GM23338 (cell line): ENCODE measurements at regions not wholly inside any gene's neighbourhood (a gene's known extent, or its start where the extent isn't known, plus 50 kb on each side); places are given as distances from the start of the nearest gene placed in this dataset.

Experiments
- ATAC-seq: fragments of 200-7000 bp; cut with Tn5 transposase; 3 replicates; pipeline ENCODE4 v1.9.1; 2020
- DNase-seq: peaks from one replicate; pipeline ENCODE4 v3.0.0-alpha.2; 2015; ENCODE audit warnings: low spot score
- H2AFZ ChIP-seq: fragments of 200-600 bp; sonication (generic); 2 replicates; pipeline ENCODE4 v1.8.0; 2016; ENCODE audit warnings: antibody characterized with exemption, mild to moderate bottlenecking, moderate library complexity
- H3F3A ChIP-seq: fragments of 200-600 bp; sonication (generic); replicated peaks from 2 replicates; pipeline ENCODE4 v1.8.0; 2017; ENCODE audit warnings: antibody characterized with exemption, mixed run types, low read depth
- H3K27ac ChIP-seq: fragments of 200-600 bp; sonication (generic); 2 replicates; pipeline ENCODE4 v1.6.1; 2016; ENCODE audit warnings: low read depth
- H3K27me3 ChIP-seq: fragments of 200-600 bp; sonication (generic); 2 replicates; pipeline ENCODE4 v1.8.0; 2016; ENCODE audit warnings: mild to moderate bottlenecking, mixed run types, moderate library complexity; ENCODE audit not compliant: insufficient read depth
- H3K36me3 ChIP-seq: fragments of 200-600 bp; sonication (generic); 2 replicates; pipeline ENCODE4 v1.8.0; 2016; ENCODE audit warnings: mild to moderate bottlenecking; ENCODE audit not compliant: insufficient read depth
- H3K4me1 ChIP-seq: fragments of 200-600 bp; sonication (generic); 2 replicates; pipeline ENCODE4 v1.8.0; 2016; ENCODE audit warnings: mild to moderate bottlenecking, moderate library complexity; ENCODE audit not compliant: insufficient read depth
- H3K4me2 ChIP-seq: fragments of 200-600 bp; sonication (generic); 2 replicates; pipeline ENCODE4 v1.7.1; 2017; ENCODE audit warnings: mixed run types
- H3K4me3 ChIP-seq: fragments of 200-600 bp; sonication (generic); 2 replicates; pipeline ENCODE4 v1.6.1; 2016; ENCODE audit warnings: mixed run types
- H3K79me2 ChIP-seq: fragments of 200-600 bp; sonication (generic); replicated peaks from 2 replicates; pipeline ENCODE4 v1.8.0; 2017; ENCODE audit warnings: mild to moderate bottlenecking; ENCODE audit not compliant: insufficient read depth
- H3K9me2 ChIP-seq: fragments of 200-600 bp; sonication (generic); 2 replicates; pipeline ENCODE4 v1.8.0; 2017; ENCODE audit not compliant: insufficient read depth
- H4K20me1 ChIP-seq: fragments of 200-600 bp; sonication (generic); replicated peaks from 2 replicates; pipeline ENCODE4 v1.8.0; 2017; ENCODE audit warnings: mild to moderate bottlenecking; ENCODE audit not compliant: insufficient read depth
- H3K27ac Mint-ChIP-seq: 2 replicates; pipeline ENCODE4 v1.8.0; 2020; ENCODE audit warnings: inconsistent platforms, mild to moderate bottlenecking, moderate library complexity, mixed read lengths
- H3K27me3 Mint-ChIP-seq: 3 replicates; pipeline ENCODE4 v1.8.0; 2022; ENCODE audit warnings: low read depth, mild to moderate bottlenecking, moderate library complexity, mixed read lengths, inconsistent platforms; ENCODE audit not compliant: insufficient read depth, poor library complexity
- H3K36me3 Mint-ChIP-seq: 3 replicates; pipeline ENCODE4 v1.8.0; 2021; ENCODE audit warnings: low read depth, mild to moderate bottlenecking, inconsistent platforms, moderate library complexity, mixed read lengths
- H3K4me1 Mint-ChIP-seq: 3 replicates; pipeline ENCODE4 v1.8.0; 2020; ENCODE audit warnings: mild to moderate bottlenecking, inconsistent platforms, mixed read lengths
- H3K4me3 Mint-ChIP-seq: 3 replicates; pipeline ENCODE4 v1.8.0; 2021; ENCODE audit warnings: moderate library complexity, mild to moderate bottlenecking, inconsistent platforms, mixed read lengths
- H3K9me3 Mint-ChIP-seq: 3 replicates; pipeline ENCODE4 v1.8.0; 2020; ENCODE audit warnings: moderate library complexity, mild to moderate bottlenecking, inconsistent platforms, mixed read lengths
- CREB1 ChIP-seq: fragments of 250-450 bp; sonication (Bioruptor Pico); IDR thresholded peaks from 2 replicates; pipeline ENCODE4 v1.5.0; 2020; ENCODE audit warnings: low read depth, mild to moderate bottlenecking, moderate library complexity
- EZH2 ChIP-seq: fragments of 200-600 bp; sonication (generic); IDR thresholded peaks from one replicate; pipeline ENCODE4 v1.8.0; 2017; ENCODE audit warnings: antibody characterized with exemption, mild to moderate bottlenecking, low read depth; ENCODE audit not compliant: unreplicated experiment
- EZH2phosphoT487 ChIP-seq: fragments of 200-600 bp; sonication (generic); IDR thresholded peaks from one replicate; pipeline ENCODE4 v1.8.1; 2018; ENCODE audit warnings: antibody characterized with exemption; ENCODE audit not compliant: unreplicated experiment
- JUNB ChIP-seq: IDR thresholded peaks from one replicate; pipeline ENCODE4 v1.6.1; 2016; ENCODE audit warnings: antibody characterized with exemption; ENCODE audit not compliant: unreplicated experiment
- NANOG ChIP-seq: IDR thresholded peaks from 2 replicates; pipeline ENCODE4 v1.6.1; 2016; ENCODE audit warnings: antibody characterized with exemption, borderline replicate concordance
- POLR2AphosphoS5 ChIP-seq: IDR thresholded peaks from 2 replicates; pipeline ENCODE4 v1.6.1; 2016; ENCODE audit warnings: antibody characterized with exemption, low read depth
- STAT1 ChIP-seq: IDR thresholded peaks from one replicate; pipeline ENCODE4 v1.6.1; 2016; ENCODE audit warnings: antibody characterized with exemption; ENCODE audit not compliant: unreplicated experiment
- ZNF114 ChIP-seq: fragments of 250-450 bp; sonication (Bioruptor Pico); IDR thresholded peaks from 2 replicates; pipeline ENCODE4 v1.5.0; 2020; ENCODE audit warnings: mild to moderate bottlenecking, moderate library complexity
- ZNF331 ChIP-seq: fragments of 250-450 bp; sonication (Bioruptor Pico); IDR thresholded peaks from 2 replicates; pipeline ENCODE4 v1.5.0; 2020; ENCODE audit warnings: low read depth, mild to moderate bottlenecking, moderate library complexity
- TF ChIP-seq, protein P1 (sequence below): IDR thresholded peaks from one replicate; pipeline ENCODE4 v1.6.1; 2018; ENCODE audit warnings: antibody characterized with exemption; ENCODE audit not compliant: unreplicated experiment
- TF ChIP-seq, protein P2 (sequence below), 2 experiments: fragments of 200-600 bp in 1 of 2; sonication (generic) in 1 of 2; conservative IDR thresholded peaks; 2 replicates each; pipeline versions ENCODE4 v1.5.1 to v1.6.1; 2016 to 2017; ENCODE audit warnings: antibody characterized with exemption in 2 of 2, low read depth in 2 of 2, mild to moderate bottlenecking in 2 of 2, moderate library complexity in 1 of 2
- TF ChIP-seq, protein P3 (sequence below): fragments of 250-450 bp; sonication (Bioruptor Pico); IDR thresholded peaks from 2 replicates; pipeline ENCODE4 v1.5.0; 2020; ENCODE audit warnings: mild to moderate bottlenecking, moderate library complexity
- TF ChIP-seq, protein P4 (sequence below): IDR thresholded peaks from 2 replicates; pipeline ENCODE4 v1.6.1; 2016; ENCODE audit warnings: antibody characterized with exemption

- TF ChIP-seq, protein P1, sequence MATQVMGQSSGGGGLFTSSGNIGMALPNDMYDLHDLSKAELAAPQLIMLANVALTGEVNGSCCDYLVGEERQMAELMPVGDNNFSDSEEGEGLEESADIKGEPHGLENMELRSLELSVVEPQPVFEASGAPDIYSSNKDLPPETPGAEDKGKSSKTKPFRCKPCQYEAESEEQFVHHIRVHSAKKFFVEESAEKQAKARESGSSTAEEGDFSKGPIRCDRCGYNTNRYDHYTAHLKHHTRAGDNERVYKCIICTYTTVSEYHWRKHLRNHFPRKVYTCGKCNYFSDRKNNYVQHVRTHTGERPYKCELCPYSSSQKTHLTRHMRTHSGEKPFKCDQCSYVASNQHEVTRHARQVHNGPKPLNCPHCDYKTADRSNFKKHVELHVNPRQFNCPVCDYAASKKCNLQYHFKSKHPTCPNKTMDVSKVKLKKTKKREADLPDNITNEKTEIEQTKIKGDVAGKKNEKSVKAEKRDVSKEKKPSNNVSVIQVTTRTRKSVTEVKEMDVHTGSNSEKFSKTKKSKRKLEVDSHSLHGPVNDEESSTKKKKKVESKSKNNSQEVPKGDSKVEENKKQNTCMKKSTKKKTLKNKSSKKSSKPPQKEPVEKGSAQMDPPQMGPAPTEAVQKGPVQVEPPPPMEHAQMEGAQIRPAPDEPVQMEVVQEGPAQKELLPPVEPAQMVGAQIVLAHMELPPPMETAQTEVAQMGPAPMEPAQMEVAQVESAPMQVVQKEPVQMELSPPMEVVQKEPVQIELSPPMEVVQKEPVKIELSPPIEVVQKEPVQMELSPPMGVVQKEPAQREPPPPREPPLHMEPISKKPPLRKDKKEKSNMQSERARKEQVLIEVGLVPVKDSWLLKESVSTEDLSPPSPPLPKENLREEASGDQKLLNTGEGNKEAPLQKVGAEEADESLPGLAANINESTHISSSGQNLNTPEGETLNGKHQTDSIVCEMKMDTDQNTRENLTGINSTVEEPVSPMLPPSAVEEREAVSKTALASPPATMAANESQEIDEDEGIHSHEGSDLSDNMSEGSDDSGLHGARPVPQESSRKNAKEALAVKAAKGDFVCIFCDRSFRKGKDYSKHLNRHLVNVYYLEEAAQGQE, result no peak
- TF ChIP-seq POLR2AphosphoS5 (no peak), EZH2 (no peak), EZH2phosphoT487 (no peak), CREB1 (no peak), ZNF331 (CRISPR knock-in tag) (no peak), JUNB (no peak)
- TF ChIP-seq, protein P2, sequence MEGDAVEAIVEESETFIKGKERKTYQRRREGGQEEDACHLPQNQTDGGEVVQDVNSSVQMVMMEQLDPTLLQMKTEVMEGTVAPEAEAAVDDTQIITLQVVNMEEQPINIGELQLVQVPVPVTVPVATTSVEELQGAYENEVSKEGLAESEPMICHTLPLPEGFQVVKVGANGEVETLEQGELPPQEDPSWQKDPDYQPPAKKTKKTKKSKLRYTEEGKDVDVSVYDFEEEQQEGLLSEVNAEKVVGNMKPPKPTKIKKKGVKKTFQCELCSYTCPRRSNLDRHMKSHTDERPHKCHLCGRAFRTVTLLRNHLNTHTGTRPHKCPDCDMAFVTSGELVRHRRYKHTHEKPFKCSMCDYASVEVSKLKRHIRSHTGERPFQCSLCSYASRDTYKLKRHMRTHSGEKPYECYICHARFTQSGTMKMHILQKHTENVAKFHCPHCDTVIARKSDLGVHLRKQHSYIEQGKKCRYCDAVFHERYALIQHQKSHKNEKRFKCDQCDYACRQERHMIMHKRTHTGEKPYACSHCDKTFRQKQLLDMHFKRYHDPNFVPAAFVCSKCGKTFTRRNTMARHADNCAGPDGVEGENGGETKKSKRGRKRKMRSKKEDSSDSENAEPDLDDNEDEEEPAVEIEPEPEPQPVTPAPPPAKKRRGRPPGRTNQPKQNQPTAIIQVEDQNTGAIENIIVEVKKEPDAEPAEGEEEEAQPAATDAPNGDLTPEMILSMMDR (conservative IDR thresholded peaks at IDR 0.05; ENCODE audit: low read depth in 2 of 2), result no peak
Measured at GRCh38 chr12:85489194-85489593, 209.2 kb downstream of the ALX1 start (continued).

- H3K9me2 ChIP-seq, result peaks cover 4% of the 10 kb centered on the region; the same call in 1 of the 2 replicates
- ATAC-seq, result no peak
- Mint-ChIP-seq H3K27ac (no peak overlapping the region), H3K27me3 (no peaks in the 10 kb centered on the region), H3K4me1 (no peaks in the 10 kb centered on the region), H3K4me3 (no peak overlapping the region), H3K9me3 (peaks cover 3% of the 10 kb centered on the region; the same call in 2 of the 3 replicates), H3K36me3 (no peaks in the 10 kb centered on the region)
- H4K20me1 ChIP-seq, result no peaks in the 10 kb centered on the region
- no peak overlapping the region for H3K4me2 ChIP-seq
- H3K27me3 ChIP-seq, result no peaks in the 10 kb centered on the region
- H3K4me1 ChIP-seq, result no peaks in the 10 kb centered on the region
- no peaks in the 10 kb centered on the region for H3K79me2 ChIP-seq
- H3K4me3 ChIP-seq, result no peak overlapping the region
- no peak overlapping the region for H3K27ac ChIP-seq
- DNase-seq, result no peak
- no peaks in the 10 kb centered on the region for H3K36me3 ChIP-seq
- no peaks in the 10 kb centered on the region for H3F3A ChIP-seq
- H2AFZ ChIP-seq, result no peak overlapping the region
- TF ChIP-seq STAT1, result no peak
- no peak for TF ChIP-seq JUNB
- TF ChIP-seq ZNF114 (CRISPR knock-in tag), result no peak
- TF ChIP-seq ZNF331 (CRISPR knock-in tag), result no peak
- no peak for TF ChIP-seq EZH2phosphoT487
- TF ChIP-seq, protein P3, sequence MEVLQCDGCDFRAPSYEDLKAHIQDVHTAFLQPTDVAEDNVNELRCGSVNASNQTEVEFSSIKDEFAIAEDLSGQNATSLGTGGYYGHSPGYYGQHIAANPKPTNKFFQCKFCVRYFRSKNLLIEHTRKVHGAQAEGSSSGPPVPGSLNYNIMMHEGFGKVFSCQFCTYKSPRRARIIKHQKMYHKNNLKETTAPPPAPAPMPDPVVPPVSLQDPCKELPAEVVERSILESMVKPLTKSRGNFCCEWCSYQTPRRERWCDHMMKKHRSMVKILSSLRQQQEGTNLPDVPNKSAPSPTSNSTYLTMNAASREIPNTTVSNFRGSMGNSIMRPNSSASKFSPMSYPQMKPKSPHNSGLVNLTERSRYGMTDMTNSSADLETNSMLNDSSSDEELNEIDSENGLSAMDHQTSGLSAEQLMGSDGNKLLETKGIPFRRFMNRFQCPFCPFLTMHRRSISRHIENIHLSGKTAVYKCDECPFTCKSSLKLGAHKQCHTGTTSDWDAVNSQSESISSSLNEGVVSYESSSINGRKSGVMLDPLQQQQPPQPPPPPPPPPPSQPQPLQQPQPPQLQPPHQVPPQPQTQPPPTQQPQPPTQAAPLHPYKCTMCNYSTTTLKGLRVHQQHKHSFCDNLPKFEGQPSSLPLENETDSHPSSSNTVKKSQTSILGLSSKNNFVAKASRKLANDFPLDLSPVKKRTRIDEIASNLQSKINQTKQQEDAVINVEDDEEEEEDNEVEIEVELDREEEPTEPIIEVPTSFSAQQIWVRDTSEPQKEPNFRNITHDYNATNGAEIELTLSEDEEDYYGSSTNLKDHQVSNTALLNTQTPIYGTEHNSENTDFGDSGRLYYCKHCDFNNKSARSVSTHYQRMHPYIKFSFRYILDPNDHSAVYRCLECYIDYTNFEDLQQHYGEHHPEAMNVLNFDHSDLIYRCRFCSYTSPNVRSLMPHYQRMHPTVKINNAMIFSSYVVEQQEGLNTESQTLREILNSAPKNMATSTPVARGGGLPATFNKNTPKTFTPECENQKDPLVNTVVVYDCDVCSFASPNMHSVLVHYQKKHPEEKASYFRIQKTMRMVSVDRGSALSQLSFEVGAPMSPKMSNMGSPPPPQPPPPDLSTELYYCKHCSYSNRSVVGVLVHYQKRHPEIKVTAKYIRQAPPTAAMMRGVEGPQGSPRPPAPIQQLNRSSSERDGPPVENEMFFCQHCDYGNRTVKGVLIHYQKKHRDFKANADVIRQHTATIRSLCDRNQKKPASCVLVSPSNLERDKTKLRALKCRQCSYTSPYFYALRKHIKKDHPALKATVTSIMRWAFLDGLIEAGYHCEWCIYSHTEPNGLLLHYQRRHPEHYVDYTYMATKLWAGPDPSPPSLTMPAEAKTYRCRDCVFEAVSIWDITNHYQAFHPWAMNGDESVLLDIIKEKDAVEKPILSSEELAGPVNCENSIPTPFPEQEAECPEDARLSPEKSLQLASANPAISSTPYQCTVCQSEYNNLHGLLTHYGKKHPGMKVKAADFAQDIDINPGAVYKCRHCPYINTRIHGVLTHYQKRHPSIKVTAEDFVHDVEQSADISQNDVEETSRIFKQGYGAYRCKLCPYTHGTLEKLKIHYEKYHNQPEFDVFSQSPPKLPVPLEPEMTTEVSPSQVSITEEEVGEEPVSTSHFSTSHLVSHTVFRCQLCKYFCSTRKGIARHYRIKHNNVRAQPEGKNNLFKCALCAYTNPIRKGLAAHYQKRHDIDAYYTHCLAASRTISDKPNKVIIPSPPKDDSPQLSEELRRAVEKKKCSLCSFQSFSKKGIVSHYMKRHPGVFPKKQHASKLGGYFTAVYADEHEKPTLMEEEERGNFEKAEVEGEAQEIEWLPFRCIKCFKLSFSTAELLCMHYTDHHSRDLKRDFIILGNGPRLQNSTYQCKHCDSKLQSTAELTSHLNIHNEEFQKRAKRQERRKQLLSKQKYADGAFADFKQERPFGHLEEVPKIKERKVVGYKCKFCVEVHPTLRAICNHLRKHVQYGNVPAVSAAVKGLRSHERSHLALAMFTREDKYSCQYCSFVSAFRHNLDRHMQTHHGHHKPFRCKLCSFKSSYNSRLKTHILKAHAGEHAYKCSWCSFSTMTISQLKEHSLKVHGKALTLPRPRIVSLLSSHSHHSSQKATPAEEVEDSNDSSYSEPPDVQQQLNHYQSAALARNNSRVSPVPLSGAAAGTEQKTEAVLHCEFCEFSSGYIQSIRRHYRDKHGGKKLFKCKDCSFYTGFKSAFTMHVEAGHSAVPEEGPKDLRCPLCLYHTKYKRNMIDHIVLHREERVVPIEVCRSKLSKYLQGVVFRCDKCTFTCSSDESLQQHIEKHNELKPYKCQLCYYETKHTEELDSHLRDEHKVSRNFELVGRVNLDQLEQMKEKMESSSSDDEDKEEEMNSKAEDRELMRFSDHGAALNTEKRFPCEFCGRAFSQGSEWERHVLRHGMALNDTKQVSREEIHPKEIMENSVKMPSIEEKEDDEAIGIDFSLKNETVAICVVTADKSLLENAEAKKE (CRISPR knock-in tag), result no peak
- TF ChIP-seq NANOG, result no peak
- TF ChIP-seq, protein P4, sequence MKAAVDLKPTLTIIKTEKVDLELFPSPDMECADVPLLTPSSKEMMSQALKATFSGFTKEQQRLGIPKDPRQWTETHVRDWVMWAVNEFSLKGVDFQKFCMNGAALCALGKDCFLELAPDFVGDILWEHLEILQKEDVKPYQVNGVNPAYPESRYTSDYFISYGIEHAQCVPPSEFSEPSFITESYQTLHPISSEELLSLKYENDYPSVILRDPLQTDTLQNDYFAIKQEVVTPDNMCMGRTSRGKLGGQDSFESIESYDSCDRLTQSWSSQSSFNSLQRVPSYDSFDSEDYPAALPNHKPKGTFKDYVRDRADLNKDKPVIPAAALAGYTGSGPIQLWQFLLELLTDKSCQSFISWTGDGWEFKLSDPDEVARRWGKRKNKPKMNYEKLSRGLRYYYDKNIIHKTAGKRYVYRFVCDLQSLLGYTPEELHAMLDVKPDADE, result no peak
- no peak for TF ChIP-seq EZH2
- no peak for TF ChIP-seq POLR2AphosphoS5
Measured at GRCh38 chr12:85504164-85504563, 224.1 kb downstream of the ALX1 start.
